Endodermal cell (in vitro differentiated cells): ENCODE measurements at regions not wholly inside any gene's neighbourhood (a gene's known extent, or its start where the extent isn't known, plus 50 kb on each side); places are given as distances from the start of the nearest gene placed in this dataset.

Experiments used
- DNase-seq: peaks from one replicate; pipeline ENCODE4 v3.0.0-alpha.2; 2017
- H3K27ac ChIP-seq: 2 replicates; pipeline ENCODE4 v1.5.1; 2013; ENCODE audit warnings: mild to moderate bottlenecking, low read depth, low read length, moderate library complexity
- H3K27me3 ChIP-seq: 2 replicates; pipeline ENCODE4 v1.6.1; 2013; ENCODE audit warnings: mild to moderate bottlenecking, low read length, moderate library complexity; ENCODE audit not compliant: insufficient read depth, control insufficient read depth, poor library complexity, severe bottlenecking
- H3K36me3 ChIP-seq: 2 replicates; pipeline ENCODE4 v1.7.0; 2013; ENCODE audit warnings: mild to moderate bottlenecking, low read length, moderate library complexity; ENCODE audit not compliant: control insufficient read depth, insufficient read depth
- H3K4me1 ChIP-seq: one replicate; pipeline ENCODE4 v1.7.0; 2013; ENCODE audit warnings: low read length; ENCODE audit not compliant: control insufficient read depth, insufficient read depth
- H3K4me3 ChIP-seq: 2 replicates; pipeline ENCODE4 v1.5.1; 2013; ENCODE audit warnings: mild to moderate bottlenecking, low read length, moderate library complexity
- H3K9ac ChIP-seq: 2 replicates; pipeline ENCODE4 v1.6.1; 2013; ENCODE audit warnings: mild to moderate bottlenecking, low read length, moderate library complexity; ENCODE audit not compliant: poor library complexity, severe bottlenecking; ENCODE audit errors: extremely low read depth
- H3K9me3 ChIP-seq: 2 replicates; pipeline ENCODE4 v1.6.1; 2013; ENCODE audit warnings: mild to moderate bottlenecking, low read length, moderate library complexity; ENCODE audit not compliant: control insufficient read depth
- H3K27ac Mint-ChIP-seq: 2 replicates; pipeline ENCODE4 v1.8.0; 2020; ENCODE audit warnings: mixed read lengths
- H3K27me3 Mint-ChIP-seq: 2 replicates; pipeline ENCODE4 v1.8.0; 2021; ENCODE audit warnings: mild to moderate bottlenecking, mixed read lengths; ENCODE audit not compliant: insufficient read depth
- H3K36me3 Mint-ChIP-seq: 2 replicates; pipeline ENCODE4 v1.8.0; 2020; ENCODE audit warnings: low read depth, mixed read lengths
- H3K4me1 Mint-ChIP-seq: 2 replicates; pipeline ENCODE4 v1.8.0; 2020; ENCODE audit warnings: mixed read lengths
- H3K4me3 Mint-ChIP-seq: 2 replicates; pipeline ENCODE4 v1.8.0; 2020; ENCODE audit warnings: mild to moderate bottlenecking, moderate library complexity, mixed read lengths
- H3K9me3 Mint-ChIP-seq: 2 replicates; pipeline ENCODE4 v1.8.0; 2020; ENCODE audit warnings: mild to moderate bottlenecking, mixed read lengths
- WGBS, 2 experiments: methylation state at CpG; one replicate each; pipeline versions ENCODE4 v1.1.5 to v1.1.7; 2013; ENCODE audit warnings: missing lambda C conversion rate in 2 of 2, mixed read lengths in 1 of 2; ENCODE audit not compliant: insufficient coverage in 1 of 2, insufficient read length in 1 of 2; 5-methylcytosine and 5-hydroxymethylcytosine counted together
- TF ChIP-seq, protein P1 (sequence below): fragments of 200-600 bp; sonication (generic); conservative IDR thresholded peaks from 2 replicates; pipeline ENCODE4 v1.5.0; 2021; ENCODE audit warnings: antibody characterized with exemption, mild to moderate bottlenecking

DNA sequence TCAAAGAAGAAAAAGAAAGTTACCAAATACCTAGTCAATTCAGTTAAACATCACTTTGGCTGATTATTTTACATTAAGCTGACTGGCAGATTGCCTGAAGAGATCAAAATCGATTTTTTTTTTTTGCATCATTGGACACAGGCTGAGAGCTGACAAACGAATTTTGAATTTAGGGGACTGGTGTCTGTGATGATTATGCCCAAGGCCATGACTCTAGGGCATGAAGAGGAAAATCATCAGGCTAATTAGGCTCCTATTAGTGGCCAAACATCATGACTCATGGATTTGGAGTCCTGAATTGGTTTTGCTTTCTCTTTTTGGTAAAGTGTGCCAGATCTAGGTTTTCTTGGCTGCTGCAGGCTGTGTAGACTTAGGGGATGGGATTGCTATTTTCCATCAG is 829.3 kb upstream of the LCORL start:
- no peaks in the 10 kb centered on the region for H3K4me1 ChIP-seq
- Mint-ChIP-seq H3K27ac (no peak overlapping the region), H3K27me3 (no peaks in the 10 kb centered on the region), H3K4me1 (no peaks in the 10 kb centered on the region), H3K9me3 (no peaks in the 10 kb centered on the region), H3K36me3 (no peaks in the 10 kb centered on the region), H3K4me3 (no peak overlapping the region)
- 88 to 93% methylated on average over 2 of the region's 2 CpGs for WGBS, 2 experiments
- no peak for DNase-seq
- H3K9ac ChIP-seq = no peak overlapping the region
- H3K36me3 ChIP-seq = no peaks in the 10 kb centered on the region
- no peaks in the 10 kb centered on the region for H3K27me3 ChIP-seq
- H3K27ac ChIP-seq = no peak overlapping the region
- H3K4me3 ChIP-seq = no peak overlapping the region
- TF ChIP-seq, protein P1, sequence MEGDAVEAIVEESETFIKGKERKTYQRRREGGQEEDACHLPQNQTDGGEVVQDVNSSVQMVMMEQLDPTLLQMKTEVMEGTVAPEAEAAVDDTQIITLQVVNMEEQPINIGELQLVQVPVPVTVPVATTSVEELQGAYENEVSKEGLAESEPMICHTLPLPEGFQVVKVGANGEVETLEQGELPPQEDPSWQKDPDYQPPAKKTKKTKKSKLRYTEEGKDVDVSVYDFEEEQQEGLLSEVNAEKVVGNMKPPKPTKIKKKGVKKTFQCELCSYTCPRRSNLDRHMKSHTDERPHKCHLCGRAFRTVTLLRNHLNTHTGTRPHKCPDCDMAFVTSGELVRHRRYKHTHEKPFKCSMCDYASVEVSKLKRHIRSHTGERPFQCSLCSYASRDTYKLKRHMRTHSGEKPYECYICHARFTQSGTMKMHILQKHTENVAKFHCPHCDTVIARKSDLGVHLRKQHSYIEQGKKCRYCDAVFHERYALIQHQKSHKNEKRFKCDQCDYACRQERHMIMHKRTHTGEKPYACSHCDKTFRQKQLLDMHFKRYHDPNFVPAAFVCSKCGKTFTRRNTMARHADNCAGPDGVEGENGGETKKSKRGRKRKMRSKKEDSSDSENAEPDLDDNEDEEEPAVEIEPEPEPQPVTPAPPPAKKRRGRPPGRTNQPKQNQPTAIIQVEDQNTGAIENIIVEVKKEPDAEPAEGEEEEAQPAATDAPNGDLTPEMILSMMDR = no peak
- no peaks in the 10 kb centered on the region for H3K9me3 ChIP-seq

DNA sequence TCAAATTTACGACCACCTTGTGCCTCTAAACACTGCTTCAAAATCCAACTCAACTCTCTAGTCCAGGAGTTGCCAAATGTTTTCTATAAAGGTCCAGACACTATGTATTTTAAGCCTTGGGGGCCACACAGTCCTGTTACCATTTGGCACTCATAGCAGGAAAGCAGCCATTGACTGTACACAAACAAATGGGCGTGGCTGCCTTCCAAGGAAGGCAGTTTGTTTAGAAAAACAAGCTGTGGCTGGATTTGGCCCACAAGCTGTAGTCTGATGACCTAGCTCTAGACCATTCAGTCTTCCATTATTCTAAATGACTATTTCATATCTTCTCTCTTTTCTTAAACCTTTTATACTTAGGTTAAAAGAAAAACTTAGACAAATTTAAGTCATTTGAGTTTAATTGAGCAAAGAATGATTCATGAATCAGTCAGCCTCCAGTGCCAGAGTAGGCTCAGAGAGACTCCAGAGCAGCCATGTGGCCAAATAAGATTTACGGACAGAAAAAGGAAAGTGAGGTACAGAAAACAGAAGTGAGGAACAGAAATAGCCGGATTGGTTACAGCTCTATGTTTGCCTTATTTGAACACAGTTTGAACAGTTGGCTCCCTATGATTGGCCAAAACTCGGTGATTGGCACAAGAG is 825.8 kb upstream of the LCORL start:
- no peak overlapping the region for H3K4me3 ChIP-seq
- H3K4me1 ChIP-seq = no peaks in the 10 kb centered on the region
- Mint-ChIP-seq H3K27ac (no peak overlapping the region), H3K36me3 (no peaks in the 10 kb centered on the region), H3K9me3 (peaks cover 8% of the 10 kb centered on the region), H3K4me3 (no peak overlapping the region), H3K27me3 (no peaks in the 10 kb centered on the region), H3K4me1 (no peaks in the 10 kb centered on the region)
- H3K27ac ChIP-seq = no peak overlapping the region
- WGBS, 2 experiments = 90 to 91% methylated on average over 3 to 5 of the region's 5 CpGs
- H3K36me3 ChIP-seq = no peaks in the 10 kb centered on the region
- H3K9ac ChIP-seq = no peak overlapping the region
- H3K9me3 ChIP-seq = peaks cover 9% of the 10 kb centered on the region
- TF ChIP-seq, protein P1 = no peak
- H3K27me3 ChIP-seq = no peaks in the 10 kb centered on the region
- DNase-seq = no peak

DNA sequence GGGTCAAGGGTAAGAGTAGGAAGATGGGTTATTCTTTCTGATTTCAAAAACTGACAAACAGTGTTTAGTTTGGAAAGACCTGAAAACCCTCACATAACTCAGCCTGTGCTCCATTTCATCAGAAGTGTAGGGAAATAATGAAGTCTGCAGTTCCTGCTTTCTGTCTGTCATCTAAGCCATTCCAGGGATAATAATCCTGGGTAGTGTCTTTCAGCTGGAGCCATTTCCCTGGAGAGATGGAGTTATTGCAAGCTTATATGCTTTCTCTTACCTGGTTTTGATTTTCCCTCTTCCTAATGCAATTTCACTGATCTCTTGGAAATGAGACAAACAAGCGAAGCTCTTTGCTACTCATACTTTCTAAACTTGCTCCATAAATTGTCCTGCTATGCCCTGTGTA is 824.8 kb upstream of the LCORL start:
- no peaks in the 10 kb centered on the region for H3K36me3 Mint-ChIP-seq
- TF ChIP-seq, protein P1 = no peak
- Histone ChIP-seq H3K27ac (no peak overlapping the region), H3K9ac (no peak overlapping the region), H3K9me3 (peaks cover 9% of the 10 kb centered on the region), H3K4me1 (no peaks in the 10 kb centered on the region), H3K36me3 (no peaks in the 10 kb centered on the region), H3K4me3 (no peak overlapping the region), H3K27me3 (no peaks in the 10 kb centered on the region)
- no peak for DNase-seq
- H3K27ac Mint-ChIP-seq = no peak overlapping the region
- H3K4me3 Mint-ChIP-seq = no peak overlapping the region
- H3K4me1 Mint-ChIP-seq = no peaks in the 10 kb centered on the region
- peaks cover 8% of the 10 kb centered on the region for H3K9me3 Mint-ChIP-seq
- WGBS, 2 experiments = 82% methylated on average over 1 of the region's 1 CpG; no CpG with 5 or more reads in 1 of the 2 experiments
- no peaks in the 10 kb centered on the region for H3K27me3 Mint-ChIP-seq
